ENCODE measurements at regions not wholly inside any gene's neighbourhood (a gene's known extent, or its start where the extent isn't known, plus 50 kb on each side); places are given as distances from the start of the nearest gene placed in this dataset.

DNA sequence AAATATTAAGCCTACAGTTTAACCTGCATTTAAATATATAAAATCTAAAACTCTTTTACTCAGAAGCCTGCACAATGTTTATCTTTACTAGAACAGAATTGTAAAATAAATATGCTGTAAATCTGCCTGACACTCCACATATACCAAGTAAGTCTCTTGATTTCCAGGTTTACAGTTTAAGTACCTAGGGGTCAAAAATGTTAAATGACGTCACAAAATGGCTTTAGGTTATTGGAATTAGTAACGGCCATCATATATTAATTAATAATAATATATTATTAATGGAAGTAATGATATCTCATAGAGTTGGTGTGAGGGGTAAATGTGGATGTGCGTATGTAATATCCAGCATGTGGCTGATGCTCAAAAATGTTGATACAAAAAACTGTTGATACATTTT is 114.8 kb upstream of the ANO5 start:
- no peak overlapping the region for H2AFZ ChIP-seq (ENCODE audit: low read depth)
- H3K4me3 ChIP-seq (ENCODE audit: low read depth in 2 of 2, low read length in 1 of 2) = no peak overlapping the region
- no peak for DNase-seq
- ChIA-PET POLR2A (no interaction called here), CTCF (no interaction called here)
- H3K9me3 ChIP-seq = no peaks in the 10 kb centered on the region; the same call in none of the 2 replicates
- no peaks in the 10 kb centered on the region for H3K27me3 ChIP-seq (ENCODE audit: insufficient read depth)
- H3K27ac ChIP-seq (ENCODE audit: low read depth in 2 of 2, low read length in 1 of 2) = no peak overlapping the region
- no peaks in the 10 kb centered on the region for H3F3A ChIP-seq (replicated peaks; ENCODE audit: insufficient read depth)
- TF ChIP-seq TCF12 (IDR thresholded peaks at IDR 0.05) = no peak
- no peaks in the 10 kb centered on the region for H3K9me2 ChIP-seq
- no peaks in the 10 kb centered on the region for H3K79me2 ChIP-seq (ENCODE audit: insufficient read depth)
- H3K36me3 ChIP-seq (replicated peaks in 1 of 2; ENCODE audit: control insufficient read depth in 1 of 2, insufficient read depth in 2 of 2, low read length in 1 of 2) = no peaks in the 10 kb centered on the region
- H4K20me1 ChIP-seq (ENCODE audit: insufficient read depth) = no peaks in the 10 kb centered on the region
- peaks cover 0 to 6% of the 10 kb centered on the region in 2 experiments; a peak in 2 of 4 replicates for H3K4me1 ChIP-seq (ENCODE audit: control insufficient read depth in 1 of 2, insufficient read depth in 2 of 2, low read depth in 1 of 2, low read length in 1 of 2)
- WGBS (ENCODE audit: low lambda C conversion rate) = 19% methylated on average over 3 of the region's 3 CpGs
- H3K4me2 ChIP-seq = no peak overlapping the region
- no peak overlapping the region for H3K9ac ChIP-seq

DNA sequence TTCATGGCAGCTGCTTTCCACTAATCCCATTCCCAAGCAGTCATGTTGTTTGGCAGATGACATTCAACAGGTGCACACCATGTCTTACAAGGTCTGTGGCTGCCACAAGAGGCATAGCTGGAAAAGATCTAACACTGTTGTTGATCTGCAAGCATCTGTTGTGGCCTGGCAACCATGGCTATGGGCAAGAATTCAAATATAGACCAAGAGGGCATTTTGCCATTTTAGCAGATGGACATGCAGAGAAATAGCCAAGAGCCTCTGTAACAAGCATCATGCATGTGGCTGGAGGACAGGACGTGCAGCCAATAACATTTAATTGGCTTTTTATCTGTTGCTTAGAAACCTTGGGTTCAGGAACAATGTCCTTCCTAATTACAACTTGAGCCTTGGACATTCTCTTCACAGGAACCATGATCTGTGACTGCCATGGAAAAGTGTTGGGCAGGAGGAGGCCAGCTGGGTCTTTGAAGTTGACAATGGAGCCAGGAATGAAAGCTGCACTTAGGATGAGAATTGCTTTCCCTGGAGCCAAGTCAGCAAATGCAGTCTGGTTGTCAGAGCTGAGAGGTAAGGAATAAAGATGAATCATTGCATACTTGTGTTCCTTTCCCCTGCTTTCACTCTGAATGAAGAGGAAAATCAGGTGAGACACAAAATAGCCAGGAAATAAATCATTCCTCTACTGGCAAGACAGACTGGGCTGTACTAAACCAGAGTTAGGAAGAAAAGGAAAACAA is 113.6 kb upstream of the ANO5 start:
- Histone ChIP-seq H3K9me2 (no peaks in the 10 kb centered on the region), H3K27ac (ENCODE audit: low read depth in 2 of 2, low read length in 1 of 2) (no peak overlapping the region), H3K9ac (no peak overlapping the region), H3K27me3 (ENCODE audit: insufficient read depth) (no peaks in the 10 kb centered on the region), H3K4me3 (ENCODE audit: low read depth in 2 of 2, low read length in 1 of 2) (no peak overlapping the region), H3K36me3 (replicated peaks in 1 of 2; ENCODE audit: control insufficient read depth in 1 of 2, insufficient read depth in 2 of 2, low read length in 1 of 2) (no peaks in the 10 kb centered on the region), H3K4me1 (ENCODE audit: control insufficient read depth in 1 of 2, insufficient read depth in 2 of 2, low read depth in 1 of 2, low read length in 1 of 2) (peaks cover 0 to 6% of the 10 kb centered on the region in 2 experiments; a peak in 2 of 4 replicates), H3K79me2 (ENCODE audit: insufficient read depth) (no peaks in the 10 kb centered on the region), H3F3A (replicated peaks; ENCODE audit: insufficient read depth) (no peaks in the 10 kb centered on the region), H3K4me2 (no peak overlapping the region), H2AFZ (ENCODE audit: low read depth) (no peak overlapping the region), H3K9me3 (no peaks in the 10 kb centered on the region; the same call in none of the 2 replicates), H4K20me1 (ENCODE audit: insufficient read depth) (no peaks in the 10 kb centered on the region)
- WGBS (ENCODE audit: low lambda C conversion rate) = 22% methylated on average over 1 of the region's 1 CpG
- TF ChIP-seq MXI1 (IDR thresholded peaks at IDR 0.05; ENCODE audit: low read depth, low read length) (no peak), NRF1 (IDR thresholded peaks at IDR 0.05; ENCODE audit: low read depth, low read length) (no peak), EZH2phosphoT487 (IDR thresholded peaks at IDR 0.05; ENCODE audit: borderline replicate concordance, low read depth) (no peak), RXRA (IDR thresholded peaks at IDR 0.05; ENCODE audit: borderline replicate concordance, low read depth) (no peak), GATA2 (CRISPR knock-in tag; IDR thresholded peaks at IDR 0.05) (no peak), YY1 (IDR thresholded peaks at IDR 0.05; ENCODE audit: low read depth) (no peak), RFX5 (IDR thresholded peaks at IDR 0.05; ENCODE audit: low read length) (no peak), FOSL2 (IDR thresholded peaks at IDR 0.05; ENCODE audit: borderline replicate concordance, low read depth) (no peak), MEF2A (IDR thresholded peaks at IDR 0.05; ENCODE audit: borderline replicate concordance, low read depth) (no peak), EP300 (IDR thresholded peaks at IDR 0.05; ENCODE audit: borderline replicate concordance in 1 of 2, low read depth in 1 of 2, low read length in 1 of 2) (no peak), RAD21 (IDR thresholded peaks at IDR 0.05; ENCODE audit: low read length) (no peak), FOXJ3 (CRISPR knock-in tag; IDR thresholded peaks at IDR 0.05) (no peak), NFIC (IDR thresholded peaks at IDR 0.05; ENCODE audit: borderline replicate concordance) (no peak), SIN3A (IDR thresholded peaks at IDR 0.05; ENCODE audit: borderline replicate concordance, low read depth, low read length) (no peak), TEAD4 (IDR thresholded peaks at IDR 0.05; ENCODE audit: borderline replicate concordance, insufficient read depth) (no peak)
- TF ChIP-seq, protein P1, sequence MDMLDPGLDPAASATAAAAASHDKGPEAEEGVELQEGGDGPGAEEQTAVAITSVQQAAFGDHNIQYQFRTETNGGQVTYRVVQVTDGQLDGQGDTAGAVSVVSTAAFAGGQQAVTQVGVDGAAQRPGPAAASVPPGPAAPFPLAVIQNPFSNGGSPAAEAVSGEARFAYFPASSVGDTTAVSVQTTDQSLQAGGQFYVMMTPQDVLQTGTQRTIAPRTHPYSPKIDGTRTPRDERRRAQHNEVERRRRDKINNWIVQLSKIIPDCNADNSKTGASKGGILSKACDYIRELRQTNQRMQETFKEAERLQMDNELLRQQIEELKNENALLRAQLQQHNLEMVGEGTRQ (IDR thresholded peaks at IDR 0.05; ENCODE audit: borderline replicate concordance, low read depth, low read length) = no peak
- TF ChIP-seq, protein P2, sequence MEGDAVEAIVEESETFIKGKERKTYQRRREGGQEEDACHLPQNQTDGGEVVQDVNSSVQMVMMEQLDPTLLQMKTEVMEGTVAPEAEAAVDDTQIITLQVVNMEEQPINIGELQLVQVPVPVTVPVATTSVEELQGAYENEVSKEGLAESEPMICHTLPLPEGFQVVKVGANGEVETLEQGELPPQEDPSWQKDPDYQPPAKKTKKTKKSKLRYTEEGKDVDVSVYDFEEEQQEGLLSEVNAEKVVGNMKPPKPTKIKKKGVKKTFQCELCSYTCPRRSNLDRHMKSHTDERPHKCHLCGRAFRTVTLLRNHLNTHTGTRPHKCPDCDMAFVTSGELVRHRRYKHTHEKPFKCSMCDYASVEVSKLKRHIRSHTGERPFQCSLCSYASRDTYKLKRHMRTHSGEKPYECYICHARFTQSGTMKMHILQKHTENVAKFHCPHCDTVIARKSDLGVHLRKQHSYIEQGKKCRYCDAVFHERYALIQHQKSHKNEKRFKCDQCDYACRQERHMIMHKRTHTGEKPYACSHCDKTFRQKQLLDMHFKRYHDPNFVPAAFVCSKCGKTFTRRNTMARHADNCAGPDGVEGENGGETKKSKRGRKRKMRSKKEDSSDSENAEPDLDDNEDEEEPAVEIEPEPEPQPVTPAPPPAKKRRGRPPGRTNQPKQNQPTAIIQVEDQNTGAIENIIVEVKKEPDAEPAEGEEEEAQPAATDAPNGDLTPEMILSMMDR (IDR thresholded peaks at IDR 0.05) = no peak
- TF ChIP-seq, protein P3, sequence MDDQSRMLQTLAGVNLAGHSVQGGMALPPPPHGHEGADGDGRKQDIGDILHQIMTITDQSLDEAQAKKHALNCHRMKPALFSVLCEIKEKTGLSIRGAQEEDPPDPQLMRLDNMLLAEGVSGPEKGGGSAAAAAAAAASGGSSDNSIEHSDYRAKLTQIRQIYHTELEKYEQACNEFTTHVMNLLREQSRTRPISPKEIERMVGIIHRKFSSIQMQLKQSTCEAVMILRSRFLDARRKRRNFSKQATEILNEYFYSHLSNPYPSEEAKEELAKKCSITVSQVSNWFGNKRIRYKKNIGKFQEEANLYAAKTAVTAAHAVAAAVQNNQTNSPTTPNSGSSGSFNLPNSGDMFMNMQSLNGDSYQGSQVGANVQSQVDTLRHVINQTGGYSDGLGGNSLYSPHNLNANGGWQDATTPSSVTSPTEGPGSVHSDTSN (IDR thresholded peaks at IDR 0.05) = no peak
- ChIA-PET POLR2A (no interaction called here), CTCF (no interaction called here)
- no peak for DNase-seq
